ENCODE measurements at regions not wholly inside any gene's neighbourhood (a gene's known extent, or its start where the extent isn't known, plus 50 kb on each side); places are given as distances from the start of the nearest gene placed in this dataset.

GRCh38 chrX:39766085-39766726 is 331.6 kb downstream of the BCOR start:
- ATAC-seq (replicated peaks) = peak; percentile 92
- H3K27me3 Mint-ChIP-seq = no peaks in the 10 kb centered on the region
- peak overlapping the region; percentile 65 for H3K4me3 Mint-ChIP-seq
- H3K27ac Mint-ChIP-seq = peak overlapping the region; percentile 74
- no peaks in the 10 kb centered on the region for H3K9me3 Mint-ChIP-seq
- no peaks in the 10 kb centered on the region for H3K36me3 Mint-ChIP-seq (ENCODE audit: low read depth)
- H3K4me1 Mint-ChIP-seq = peaks cover 5% of the 10 kb centered on the region

DNA sequence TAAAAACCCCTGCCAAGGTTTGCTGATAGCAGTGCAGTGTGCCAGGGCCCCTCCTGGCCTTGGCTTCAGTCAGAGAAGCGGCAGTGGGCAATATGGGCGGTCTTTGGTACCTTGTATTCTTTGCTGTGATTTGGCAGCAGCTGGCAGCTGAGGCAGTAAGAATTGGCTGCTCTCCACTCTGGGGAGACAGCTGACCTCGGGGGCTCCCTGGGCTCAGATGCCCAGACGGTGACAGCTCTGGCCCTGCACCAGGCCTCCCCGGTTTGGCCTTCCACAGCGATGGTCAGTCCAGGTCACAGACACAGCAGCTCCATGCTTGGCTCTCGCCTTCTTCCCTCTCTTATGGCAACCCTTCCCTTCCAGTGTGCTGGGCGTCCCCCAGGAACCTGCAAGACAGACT is 330.9 kb downstream of the BCOR start:
- Mint-ChIP-seq H3K9me3 (no peaks in the 10 kb centered on the region), H3K4me3 (peak overlapping the region; percentile 65), H3K36me3 (ENCODE audit: low read depth) (no peaks in the 10 kb centered on the region), H3K27ac (no peak overlapping the region), H3K4me1 (peaks cover 8% of the 10 kb centered on the region), H3K27me3 (no peaks in the 10 kb centered on the region)
- ATAC-seq (replicated peaks) = no peak

GRCh38 chrX:39767446-39767845 is 330.3 kb downstream of the BCOR start:
- Mint-ChIP-seq H3K4me1 (peaks cover 13% of the 10 kb centered on the region), H3K9me3 (no peaks in the 10 kb centered on the region), H3K27ac (no peak overlapping the region), H3K27me3 (no peaks in the 10 kb centered on the region), H3K36me3 (ENCODE audit: low read depth) (no peaks in the 10 kb centered on the region), H3K4me3 (no peak overlapping the region)
- ATAC-seq (replicated peaks) = no peak

GRCh38 chrX:39769748-39770147 is 328.0 kb downstream of the BCOR start:
- Mint-ChIP-seq H3K36me3 (ENCODE audit: low read depth) (no peaks in the 10 kb centered on the region), H3K9me3 (no peaks in the 10 kb centered on the region), H3K27ac (no peak overlapping the region), H3K27me3 (no peaks in the 10 kb centered on the region), H3K4me1 (peaks cover 27% of the 10 kb centered on the region), H3K4me3 (no peak overlapping the region)
- no peak for ATAC-seq (replicated peaks)

DNA sequence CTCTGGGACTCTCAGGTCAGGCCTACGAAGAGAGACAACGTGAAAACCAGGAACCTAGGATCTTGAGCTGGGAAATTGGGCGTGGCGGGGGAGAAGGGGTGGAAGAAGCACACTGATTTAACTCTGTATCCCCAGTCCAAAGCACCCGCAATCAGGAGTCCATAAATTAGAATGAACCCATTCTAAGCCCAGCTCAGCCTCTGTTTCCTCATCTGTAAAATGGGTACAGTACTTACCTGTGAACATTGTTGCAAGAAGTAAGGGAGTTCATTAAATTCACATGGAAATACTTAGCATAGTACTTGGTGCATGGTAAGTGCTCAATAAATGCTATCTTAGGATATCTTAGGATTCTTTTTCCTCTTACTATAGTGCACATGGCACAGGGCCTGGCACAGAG is 326.7 kb downstream of the BCOR start:
- H3K9me3 Mint-ChIP-seq = no peaks in the 10 kb centered on the region
- H3K27ac Mint-ChIP-seq = no peak overlapping the region
- H3K4me3 Mint-ChIP-seq = peak overlapping the region; percentile 84
- no peaks in the 10 kb centered on the region for H3K27me3 Mint-ChIP-seq
- ATAC-seq (replicated peaks) = no peak
- peaks cover 27% of the 10 kb centered on the region for H3K4me1 Mint-ChIP-seq
- H3K36me3 Mint-ChIP-seq (ENCODE audit: low read depth) = no peaks in the 10 kb centered on the region

GRCh38 chrX:39772057-39772832 is 325.5 kb downstream of the BCOR start:
- Mint-ChIP-seq H3K4me1 (peaks cover 27% of the 10 kb centered on the region), H3K36me3 (ENCODE audit: low read depth) (no peaks in the 10 kb centered on the region), H3K4me3 (peak overlapping the region; percentile 84), H3K9me3 (no peaks in the 10 kb centered on the region), H3K27ac (peak overlapping the region; percentile 63), H3K27me3 (no peaks in the 10 kb centered on the region)
- peak; percentile 80 for ATAC-seq (replicated peaks)

DNA sequence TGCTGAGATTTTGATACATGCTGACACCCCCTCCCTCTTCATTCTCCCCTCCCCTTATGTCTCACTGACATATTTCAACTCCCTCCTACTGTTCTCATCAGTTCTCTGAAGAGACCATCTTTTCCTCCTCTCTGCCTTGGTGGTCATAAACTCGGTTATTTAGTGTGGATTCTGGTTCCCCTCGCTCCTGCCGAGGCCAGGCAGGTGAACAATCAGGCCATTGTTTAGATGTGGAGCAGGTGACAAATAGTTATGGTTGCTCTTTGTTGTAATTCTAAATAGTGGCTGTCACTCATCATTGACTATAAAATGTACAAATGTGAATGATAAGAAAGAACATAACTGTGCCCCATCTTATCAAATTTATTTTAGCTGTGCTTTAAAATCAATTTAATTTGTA is 324.6 kb downstream of the BCOR start:
- Mint-ChIP-seq H3K9me3 (no peaks in the 10 kb centered on the region), H3K36me3 (ENCODE audit: low read depth) (no peaks in the 10 kb centered on the region), H3K4me3 (peak overlapping the region; percentile 84), H3K27ac (no peak overlapping the region), H3K4me1 (peaks cover 31% of the 10 kb centered on the region), H3K27me3 (no peaks in the 10 kb centered on the region)
- no peak for ATAC-seq (replicated peaks)

DNA sequence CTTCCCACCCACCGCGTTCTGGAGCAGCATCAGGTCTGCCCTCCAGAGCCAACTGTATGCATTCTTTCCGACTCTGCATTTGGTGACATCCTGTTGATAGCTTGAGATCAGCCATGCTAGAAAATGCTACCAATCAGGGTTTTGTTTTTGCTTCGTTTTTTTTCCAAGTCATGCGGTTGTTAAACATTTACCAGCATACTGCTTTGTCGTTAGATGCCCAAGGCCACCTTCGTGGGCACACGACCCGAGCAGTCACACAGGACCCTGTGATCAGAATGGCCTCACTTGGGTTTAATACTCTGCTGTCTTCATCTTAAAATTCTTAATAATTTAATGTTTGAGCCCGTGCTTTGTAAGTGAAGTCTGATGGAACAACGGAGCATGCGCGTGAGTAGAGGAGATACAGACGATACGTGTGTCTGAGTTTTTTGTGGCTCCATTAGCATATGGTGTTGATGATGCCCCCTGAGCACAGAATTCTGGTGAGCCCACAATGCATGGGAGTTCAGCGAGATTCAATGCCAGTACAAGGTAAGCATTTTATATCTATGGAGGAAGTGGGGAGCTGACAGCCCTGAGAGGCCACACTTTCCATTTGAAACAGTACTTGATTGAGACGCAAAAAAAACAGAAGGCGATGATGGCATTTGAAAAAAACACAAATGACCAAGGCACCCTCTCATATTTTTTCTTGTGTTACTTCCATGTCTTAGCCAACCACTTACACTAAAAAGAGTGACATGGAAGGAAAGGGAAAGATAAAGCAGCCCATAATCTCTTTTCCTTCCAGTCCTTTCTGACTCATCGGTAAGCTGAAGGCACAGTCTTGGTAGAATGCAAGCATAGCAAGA is 323.6 kb downstream of the BCOR start:
- Mint-ChIP-seq H3K27ac (peak overlapping the region; percentile 93), H3K4me3 (peak overlapping the region; percentile 84), H3K27me3 (no peaks in the 10 kb centered on the region), H3K36me3 (ENCODE audit: low read depth) (no peaks in the 10 kb centered on the region), H3K4me1 (peaks cover 31% of the 10 kb centered on the region), H3K9me3 (no peaks in the 10 kb centered on the region)
- peak; percentile 56 for ATAC-seq (replicated peaks)

- H3K36me3 Mint-ChIP-seq (ENCODE audit: low read depth) = no peaks in the 10 kb centered on the region
- peak overlapping the region; percentile 84 for H3K4me3 Mint-ChIP-seq
- H3K27me3 Mint-ChIP-seq = no peaks in the 10 kb centered on the region
- H3K27ac Mint-ChIP-seq = peak overlapping the region; percentile 93
- peaks cover 31% of the 10 kb centered on the region for H3K4me1 Mint-ChIP-seq
- no peak for ATAC-seq (replicated peaks)
- H3K9me3 Mint-ChIP-seq = no peaks in the 10 kb centered on the region
These were observed 322.9 kb downstream of the BCOR start for GRCh38 chrX:39774774-39775328.

- no peaks in the 10 kb centered on the region for H3K27me3 Mint-ChIP-seq
- peaks cover 18% of the 10 kb centered on the region for H3K4me1 Mint-ChIP-seq
- peak overlapping the region; percentile 60 for H3K4me3 Mint-ChIP-seq
- peak overlapping the region; percentile 79 for H3K27ac Mint-ChIP-seq
- peak; percentile 70 for ATAC-seq (replicated peaks)
- H3K9me3 Mint-ChIP-seq = peaks cover 3% of the 10 kb centered on the region
- no peaks in the 10 kb centered on the region for H3K36me3 Mint-ChIP-seq (ENCODE audit: low read depth)
These were observed 320.1 kb downstream of the BCOR start for GRCh38 chrX:39777623-39778025.

DNA sequence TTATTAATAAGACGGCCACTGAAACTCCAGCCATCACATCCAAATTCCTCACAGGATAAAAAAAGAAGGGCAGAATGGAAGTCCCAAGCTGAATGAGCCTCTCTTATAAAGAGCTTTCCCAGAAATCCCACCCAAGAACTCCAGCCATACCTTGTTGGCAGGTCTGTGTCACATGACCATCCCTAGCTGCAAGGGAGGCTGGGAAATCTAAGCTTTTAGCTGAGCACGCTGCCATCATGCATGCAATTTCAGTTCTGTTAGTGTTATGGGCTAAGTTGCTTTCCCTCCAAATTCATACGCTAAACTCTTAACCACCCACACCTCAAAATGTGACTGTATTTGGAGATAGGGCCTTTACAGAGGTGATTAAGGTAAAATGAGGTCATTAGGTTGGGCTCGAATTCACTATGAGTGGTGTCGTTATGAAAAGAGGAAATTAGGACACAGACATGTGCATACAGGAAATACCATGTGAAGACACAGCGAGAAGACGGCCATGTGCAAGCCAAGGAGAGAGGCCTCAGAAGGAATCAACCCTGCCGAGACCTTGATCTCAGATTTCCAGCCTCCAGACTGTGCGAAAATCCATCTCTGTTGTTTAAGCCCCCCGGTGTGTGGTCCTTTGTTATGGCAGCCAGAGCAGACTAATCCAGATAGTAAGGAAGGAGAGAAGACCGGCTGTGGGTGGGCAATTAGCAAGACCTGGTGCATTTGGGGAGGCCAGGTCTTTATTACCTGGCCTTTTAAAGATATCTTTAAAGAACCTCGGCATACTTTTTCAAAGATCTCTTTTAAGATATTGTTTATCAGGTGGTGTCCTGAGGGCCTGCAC is 317.6 kb downstream of the BCOR start:
- H3K4me1 Mint-ChIP-seq = peaks cover 4% of the 10 kb centered on the region
- no peak for ATAC-seq (replicated peaks)
- H3K4me3 Mint-ChIP-seq = no peak overlapping the region
- H3K27ac Mint-ChIP-seq = no peak overlapping the region
- peaks cover 3% of the 10 kb centered on the region for H3K9me3 Mint-ChIP-seq
- no peaks in the 10 kb centered on the region for H3K36me3 Mint-ChIP-seq (ENCODE audit: low read depth)
- no peaks in the 10 kb centered on the region for H3K27me3 Mint-ChIP-seq

GRCh38 chrX:39782276-39782675 is 315.5 kb downstream of the BCOR start:
- no peak for ATAC-seq (replicated peaks)
- Mint-ChIP-seq H3K36me3 (ENCODE audit: low read depth) (no peaks in the 10 kb centered on the region), H3K27me3 (no peaks in the 10 kb centered on the region), H3K27ac (no peak overlapping the region), H3K4me3 (no peak overlapping the region), H3K4me1 (peaks cover 4% of the 10 kb centered on the region), H3K9me3 (peaks cover 3% of the 10 kb centered on the region)

DNA sequence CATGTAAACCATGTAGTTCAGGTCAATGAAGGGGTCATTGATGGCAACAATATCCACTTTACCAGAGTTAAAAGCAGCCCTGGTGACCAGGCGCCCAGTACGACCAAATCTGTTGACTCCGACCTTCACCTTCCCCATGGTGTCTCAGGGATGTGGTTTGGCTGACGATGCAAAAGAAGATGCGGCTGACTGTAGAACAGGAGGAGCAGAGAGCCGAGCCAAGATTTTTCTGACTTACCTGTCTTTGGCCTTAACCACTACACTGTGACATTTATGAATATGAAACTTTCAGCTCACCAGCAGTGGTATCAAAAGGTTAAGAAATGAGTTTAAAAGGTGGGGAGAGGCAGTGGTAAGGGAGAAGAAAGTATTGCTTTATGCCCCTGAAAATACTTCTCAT is 309.8 kb downstream of the BCOR start:
- Mint-ChIP-seq H3K27ac (no peak overlapping the region), H3K9me3 (no peaks in the 10 kb centered on the region), H3K4me3 (no peak overlapping the region), H3K36me3 (ENCODE audit: low read depth) (no peaks in the 10 kb centered on the region), H3K27me3 (no peaks in the 10 kb centered on the region), H3K4me1 (no peaks in the 10 kb centered on the region)
- ATAC-seq (replicated peaks) = no peak

DNA sequence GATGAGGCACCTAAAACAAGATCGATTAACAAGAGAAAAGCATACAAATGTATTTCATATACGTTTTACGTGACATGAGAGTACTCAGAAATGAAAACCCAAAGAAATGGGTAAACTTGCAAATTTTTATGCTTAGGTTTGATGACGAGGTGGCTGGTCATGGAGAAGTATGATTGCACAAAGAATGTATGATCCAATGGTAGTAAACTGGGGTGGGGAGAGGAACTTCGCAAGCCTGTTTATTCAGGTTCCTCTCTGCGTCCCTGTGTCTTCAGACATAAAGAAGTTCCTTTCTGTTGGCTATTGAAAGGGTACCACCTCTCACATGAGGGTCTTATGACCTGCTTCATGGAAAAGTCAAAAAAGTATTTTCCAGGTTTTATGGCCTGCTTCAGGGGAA is 309.2 kb downstream of the BCOR start:
- no peaks in the 10 kb centered on the region for H3K27me3 Mint-ChIP-seq
- H3K4me1 Mint-ChIP-seq = no peaks in the 10 kb centered on the region
- no peak for ATAC-seq (replicated peaks)
- H3K27ac Mint-ChIP-seq = no peak overlapping the region
- H3K4me3 Mint-ChIP-seq = no peak overlapping the region
- no peaks in the 10 kb centered on the region for H3K36me3 Mint-ChIP-seq (ENCODE audit: low read depth)
- no peaks in the 10 kb centered on the region for H3K9me3 Mint-ChIP-seq
